GM12878 (cell line): ENCODE measurements at regions not wholly inside any gene's neighbourhood (a gene's known extent, or its start where the extent isn't known, plus 50 kb on each side); places are given as distances from the start of the nearest gene placed in this dataset.

Source experiments
- ATF7 ChIP-seq: fragments of 450-650 bp; IDR thresholded peaks from 2 replicates; pipeline ENCODE4 v1.6.1; 2016; ENCODE audit warnings: low read depth, mild to moderate bottlenecking
- BHLHE40 ChIP-seq, 2 experiments: fragments of 450-650 bp in 1 of 2; IDR thresholded peaks; 2 replicates each; pipeline ENCODE4 v1.6.1; 2011 to 2017; ENCODE audit warnings: low read depth in 2 of 2, borderline replicate concordance in 1 of 2, improper control_type of control experiment in 1 of 2, low read length in 1 of 2, mild to moderate bottlenecking in 1 of 2
- CREM ChIP-seq: IDR thresholded peaks from 2 replicates; pipeline ENCODE4 v1.6.1; 2014; ENCODE audit warnings: antibody characterized with exemption, low read depth
- HDAC2 ChIP-seq: fragments of 200-600 bp; sonication (generic); IDR thresholded peaks from 2 replicates; pipeline ENCODE4 v1.6.1; 2017
- HSF1 ChIP-seq: fragments of 150-350 bp; IDR thresholded peaks from 2 replicates; pipeline ENCODE4 v1.6.1; 2014; ENCODE audit warnings: mild to moderate bottlenecking, low read depth, low read length
- LARP7 ChIP-seq: fragments of 450-650 bp; IDR thresholded peaks from 2 replicates; pipeline ENCODE4 v1.6.1; 2017; ENCODE audit warnings: mild to moderate bottlenecking
- MLLT1 ChIP-seq: fragments of 450-650 bp; IDR thresholded peaks from 2 replicates; pipeline ENCODE4 v1.6.1; 2016; ENCODE audit warnings: mild to moderate bottlenecking
- MXI1 ChIP-seq: fragments of 150-350 bp; IDR thresholded peaks from 2 replicates; pipeline ENCODE4 v1.6.1; 2011; ENCODE audit warnings: low read depth, mild to moderate bottlenecking, inconsistent platforms, low read length, improper control_type of control experiment
- MYB ChIP-seq: fragments of 150-350 bp; IDR thresholded peaks from 2 replicates; pipeline ENCODE4 v1.6.1; 2014; ENCODE audit warnings: mild to moderate bottlenecking, low read depth, low read length, borderline replicate concordance
- NFXL1 ChIP-seq: fragments of 450-650 bp; IDR thresholded peaks from 2 replicates; pipeline ENCODE4 v1.6.1; 2017; ENCODE audit warnings: antibody characterized with exemption, mild to moderate bottlenecking, borderline replicate concordance
- NKRF ChIP-seq: fragments of 450-650 bp; conservative IDR thresholded peaks from 2 replicates; pipeline ENCODE4 v1.6.1; 2017; ENCODE audit warnings: mild to moderate bottlenecking, moderate library complexity
- NRF1 ChIP-seq: conservative IDR thresholded peaks from 2 replicates; pipeline ENCODE4 v1.6.1; 2011; ENCODE audit warnings: mild to moderate bottlenecking, low read depth, low read length, improper control_type of control experiment
- POU2F2 ChIP-seq: IDR thresholded peaks from 3 replicates; pipeline ENCODE4 v1.6.1; 2011; ENCODE audit warnings: low read depth, mild to moderate bottlenecking, low read length, borderline replicate concordance
- REST ChIP-seq: IDR thresholded peaks from 2 replicates; pipeline ENCODE4 v1.6.1; 2012; ENCODE audit warnings: mild to moderate bottlenecking, low read depth, low read length
- TAF1 ChIP-seq: IDR thresholded peaks from 2 replicates; pipeline ENCODE4 v1.6.1; 2011; ENCODE audit warnings: mild to moderate bottlenecking, low read depth, low read length, borderline replicate concordance
- ZBTB40 ChIP-seq: fragments of 450-650 bp; IDR thresholded peaks from 2 replicates; pipeline ENCODE4 v1.6.1; 2016; ENCODE audit warnings: mild to moderate bottlenecking, moderate library complexity, borderline replicate concordance
- ZNF274 ChIP-seq: IDR thresholded peaks from one replicate; pipeline ENCODE4 v1.8.0; 2011; ENCODE audit not compliant: insufficient read length, insufficient read depth
- ZSCAN29 ChIP-seq: fragments of 450-650 bp; IDR thresholded peaks from 2 replicates; pipeline ENCODE4 v1.6.1; 2017; ENCODE audit warnings: mild to moderate bottlenecking, moderate library complexity

- no peak for TF ChIP-seq NKRF
- TF ChIP-seq TAF1 = no peak
- no peak for TF ChIP-seq MXI1
- TF ChIP-seq HDAC2 = no peak
- TF ChIP-seq HSF1 = no peak
- TF ChIP-seq BHLHE40 (IDR thresholded peaks at IDR 0.05; ENCODE audit: borderline replicate concordance in 1 of 2, low read depth in 2 of 2, low read length in 1 of 2) = peak; percentile 88 to 89
- no peak for TF ChIP-seq POU2F2
- TF ChIP-seq LARP7 = no peak
- TF ChIP-seq ATF7 = peak; percentile 98
- TF ChIP-seq NFXL1 = no peak
- TF ChIP-seq NRF1 = no peak
- no peak for TF ChIP-seq ZNF274
- no peak for TF ChIP-seq MLLT1
- no peak for TF ChIP-seq ZSCAN29
- no peak for TF ChIP-seq MYB
- no peak for TF ChIP-seq REST
- no peak for TF ChIP-seq ZBTB40
- peak; percentile 79 for TF ChIP-seq CREM
Measured at GRCh38 chr3:18649666-18650363, 224.7 kb upstream of the SATB1 start (continued).
